Psoas muscle (tissue), 7 donors: ENCODE measurements at regions not wholly inside any gene's neighbourhood (a gene's known extent, or its start where the extent isn't known, plus 50 kb on each side); places are given as distances from the start of the nearest gene placed in this dataset.

ENCODE experiments used
- ATAC-seq, 4 donors: fragments of 200-7000 bp; cut with Tn5 transposase; one replicate each; pipeline ENCODE4 v1.9.1; 2020; ENCODE audit warnings: moderate library complexity in 3 of 4, mild to moderate bottlenecking in 2 of 4
- DNase-seq, 2 donors: peaks; one replicate each; pipeline ENCODE4 v3.0.0-alpha.2; 2020
- H3K27ac ChIP-seq: fragments of 200-600 bp; one replicate; pipeline ENCODE4 v1.8.0; 2022
- H3K27me3 ChIP-seq, 3 donors: fragments of 200-600 bp in 1 of 3; one replicate each; pipeline versions ENCODE4 v1.6.1 to v1.8.0; 2013 to 2022; ENCODE audit warnings: low read length in 2 of 3, mild to moderate bottlenecking in 2 of 3, moderate library complexity in 1 of 3; ENCODE audit not compliant: insufficient read depth in 3 of 3
- H3K36me3 ChIP-seq, 2 donors: fragments of 200-600 bp in 1 of 2; one replicate each; pipeline versions ENCODE4 v1.6.1 to v1.8.0; 2013 to 2022; ENCODE audit warnings: low read depth in 1 of 2, mild to moderate bottlenecking in 1 of 2, moderate library complexity in 1 of 2; ENCODE audit not compliant: insufficient read depth in 1 of 2
- H3K4me1 ChIP-seq: fragments of 200-600 bp; one replicate; pipeline ENCODE4 v1.8.0; 2022
- H3K4me3 ChIP-seq: fragments of 200-600 bp; one replicate; pipeline ENCODE4 v1.8.0; 2022; ENCODE audit warnings: mild to moderate bottlenecking
- H3K9me3 ChIP-seq: fragments of 200-600 bp; one replicate; pipeline ENCODE4 v1.8.0; 2022
- CTCF ChIP-seq: fragments of 200-600 bp; IDR thresholded peaks from one replicate; pipeline ENCODE4 v1.8.0; 2022; ENCODE audit warnings: antibody characterized with exemption
- WGBS, 3 donors: extraction: QIAGEN DNeasy Blood & Tissue Kit; methylation state at CpG; one replicate each; pipeline versions ENCODE4 v1.1.6 to v1.1.7; 2013; 5-methylcytosine and 5-hydroxymethylcytosine counted together
- intact Hi-C, 2 donors: fragments of 100-400 bp; cut with DNase I; formaldehyde crosslinking; loops; one replicate each; pipeline versions ENCODE4 v1.11.0 to v1.14.2; 2022
- donor health status: healthy with polysubstance abuse.
- donor health status: DM: no; HTN: no; CAD: no; lungs with moderate emphysema.
- donor health status: Bipolar disorder and iron deficiency.
- donor health status: healthy.
- donor health status: DM: yes; HTN: yes; CAD: no.
- donor health status: DM: no; HTN: no; CAD: no.
- donor health status: DM: yes; HTN: yes; CAD: no.

GRCh38 chr3:154778057-154778456 lies 302.1 kb upstream of the MME start:
- WGBS, 3 donors, result 23 to 56% (median 35%) methylated on average over 1 of the region's 1 CpG
- no peaks in the 10 kb centered on the region for H3K9me3 ChIP-seq
- no peak for TF ChIP-seq CTCF
- H3K4me3 ChIP-seq, result no peak overlapping the region
- H3K4me1 ChIP-seq, result no peaks in the 10 kb centered on the region
- intact Hi-C loops, result no loop called here
- peak in 1 of 4 donors; percentile 29 for ATAC-seq
- no peak overlapping the region for H3K27ac ChIP-seq
- no peak for DNase-seq
- H3K36me3 ChIP-seq, result no peaks in the 10 kb centered on the region
- H3K27me3 ChIP-seq, result no peaks in the 10 kb centered on the region

- TF ChIP-seq CTCF, result no peak
- H3K36me3 ChIP-seq, result no peaks in the 10 kb centered on the region
- no peaks in the 10 kb centered on the region for H3K9me3 ChIP-seq
- no peak overlapping the region for H3K27ac ChIP-seq
- H3K4me3 ChIP-seq, result no peak overlapping the region
- intact Hi-C loops, result no loop called here
- H3K27me3 ChIP-seq, result no peaks in the 10 kb centered on the region
- H3K4me1 ChIP-seq, result no peaks in the 10 kb centered on the region
- ATAC-seq, result no peak
- no peak for DNase-seq
- WGBS, 3 donors, result 24 to 40% (median 26%) methylated on average over 5 of the region's 5 CpGs
These were observed 303.4 kb upstream of the MME start for GRCh38 chr3:154776549-154777225.

GRCh38 chr3:154775821-154776548 lies 304.1 kb upstream of the MME start:
- 41 to 54% (median 48%) methylated on average over 1 of the region's 1 CpG for WGBS, 3 donors
- Histone ChIP-seq H3K27me3 (no peaks in the 10 kb centered on the region), H3K4me1 (no peaks in the 10 kb centered on the region), H3K4me3 (no peak overlapping the region), H3K27ac (no peak overlapping the region), H3K36me3 (no peaks in the 10 kb centered on the region), H3K9me3 (no peaks in the 10 kb centered on the region)
- peak in 1 of 4 donors; percentile 27 for ATAC-seq
- no peak for DNase-seq
- TF ChIP-seq CTCF, result no peak
- intact Hi-C loops, result no loop called here

GRCh38 chr3:154766765-154767503 lies 313.2 kb upstream of the MME start:
- no peaks in the 10 kb centered on the region for H3K9me3 ChIP-seq
- no peaks in the 10 kb centered on the region for H3K27me3 ChIP-seq
- DNase-seq (no peak), ATAC-seq (no peak)
- intact Hi-C loops, result no loop called here
- no peak overlapping the region for H3K4me3 ChIP-seq
- no peaks in the 10 kb centered on the region for H3K4me1 ChIP-seq
- no peaks in the 10 kb centered on the region for H3K36me3 ChIP-seq
- no peak overlapping the region for H3K27ac ChIP-seq
- no peak for TF ChIP-seq CTCF
- 81 to 92% (median 90%) methylated on average over 5 of the region's 5 CpGs for WGBS, 3 donors
